HCT116 (cell line): ENCODE measurements at regions not wholly inside any gene's neighbourhood (a gene's known extent, or its start where the extent isn't known, plus 50 kb on each side); places are given as distances from the start of the nearest gene placed in this dataset.

ENCODE experiments used
- ATAC-seq: fragments of 200-7000 bp; cut with Tn5 transposase; 2 replicates; pipeline ENCODE4 v1.9.1; 2020; ENCODE audit warnings: mild to moderate bottlenecking, moderate library complexity
- BruUV-seq: library from RNA; stranded (reverse); fragments of 400-500 nt; replicated peaks from 2 replicates; lab custom pipeline; 2021; lab: Mats Ljungman, UMichigan
- CTCF ChIA-PET: fragments of 300-600 bp; sonication (Branson Sonifier 250); formaldehyde crosslinking; loops from one replicate; lab custom pipeline; 2021; ENCODE audit warnings: antibody characterized with exemption; lab: Charles Lee
- POLR2A ChIA-PET: fragments of 300-600, 350-600 bp; sonication (Branson Sonifier 250); formaldehyde crosslinking; loops from one replicate; lab custom pipeline; 2021; ENCODE audit warnings: antibody characterized with exemption; lab: Charles Lee
- RAD21 ChIA-PET, 2 experiments: fragments of 300-600 bp; sonication (Branson Sonifier 250); formaldehyde crosslinking; loops; one replicate each; lab custom pipeline; 2023; ENCODE audit warnings: low total read pairs in 2 of 2; ENCODE audit not compliant: uncharacterized antibody in 2 of 2, unreplicated experiment in 2 of 2, low non-redundant PET in 1 of 2; lab: Charles Lee
- DNase-seq: peaks from one replicate; pipeline ENCODE4 v3.0.0-alpha.2; 2010; ENCODE audit warnings: low read depth, low spot score
- H2AFZ ChIP-seq: fragments of 200-600 bp; shearing (Covaris generic), sonication (generic); 2 replicates; pipeline ENCODE4 v1.6.1; 2017; ENCODE audit warnings: low read depth, mixed run types, mixed read lengths, antibody characterized with exemption, low read length; ENCODE audit not compliant: poor library complexity, severe bottlenecking
- H3K27ac ChIP-seq: 2 replicates; pipeline ENCODE4 v1.5.1; 2012; ENCODE audit warnings: low read depth, low read length
- H3K27me3 ChIP-seq: fragments of 200-600 bp; sonication (generic); 2 replicates; pipeline ENCODE4 v1.6.1; 2016; ENCODE audit warnings: mixed run types, low read length, mixed read lengths; ENCODE audit not compliant: insufficient read depth
- H3K36me3 ChIP-seq, 2 experiments: fragments of 200-500 bp in 1 of 2; fragments of 200-600 bp in 1 of 2; sonication (Bioruptor generic) in 1 of 2; sonication (generic) in 1 of 2; 2 replicates each; pipeline versions ENCODE4 v1.5.1 to v1.6.1; 2014 to 2016; ENCODE audit warnings: low read length in 2 of 2, inconsistent platforms in 1 of 2, mixed read lengths in 1 of 2, mixed run types in 1 of 2; ENCODE audit not compliant: insufficient read depth in 2 of 2, control insufficient read depth in 1 of 2
- H3K4me1 ChIP-seq, 2 experiments: fragments of 200-600 bp in 1 of 2; sonication (generic) in 1 of 2; 2 replicates each; pipeline versions ENCODE4 v1.5.1 to v1.6.1; 2012 to 2017; ENCODE audit warnings: low read length in 2 of 2, inconsistent platforms in 1 of 2, mild to moderate bottlenecking in 1 of 2, mixed read lengths in 1 of 2, mixed run types in 1 of 2, moderate library complexity in 1 of 2; ENCODE audit not compliant: insufficient read depth in 2 of 2, control insufficient read depth in 1 of 2
- H3K4me2 ChIP-seq: fragments of 200-600 bp; sonication (generic); 2 replicates; pipeline ENCODE4 v1.6.1; 2017; ENCODE audit warnings: mixed run types, low read length, mixed read lengths
- H3K4me3 ChIP-seq, 2 experiments: fragments of 200-600 bp in 1 of 2; sonication (generic) in 1 of 2; replicated peaks in 1 of 2; 2 replicates each; pipeline ENCODE4 v1.5.1; 2011 to 2016; ENCODE audit warnings: low read length in 2 of 2, control low read depth in 1 of 2, low read depth in 1 of 2, mild to moderate bottlenecking in 1 of 2, mixed read lengths in 1 of 2, mixed run types in 1 of 2
- H3K79me2 ChIP-seq: fragments of 200-600 bp; sonication (generic); 2 replicates; pipeline ENCODE4 v1.6.1; 2017; ENCODE audit warnings: mild to moderate bottlenecking, mixed run types, low read length, moderate library complexity, mixed read lengths; ENCODE audit not compliant: insufficient read depth
- H3K9ac ChIP-seq: fragments of 200-600 bp; sonication (generic); 2 replicates; pipeline ENCODE4 v1.6.1; 2016; ENCODE audit warnings: low read length, mixed read lengths
- H3K9me2 ChIP-seq: fragments of 200-600 bp; sonication (generic), shearing (Covaris generic); 2 replicates; pipeline ENCODE4 v1.6.1; 2017; ENCODE audit warnings: mixed run types, mild to moderate bottlenecking, moderate library complexity; ENCODE audit not compliant: insufficient read depth
- H3K9me3 ChIP-seq, 2 experiments: fragments of 200-500 bp in 1 of 2; fragments of 200-600 bp in 1 of 2; sonication (Bioruptor generic) in 1 of 2; sonication (generic) in 1 of 2; 2 replicates each; pipeline ENCODE4 v1.6.1; 2014 to 2017; ENCODE audit warnings: low read length in 2 of 2, mixed read lengths in 2 of 2, inconsistent platforms in 1 of 2, low read depth in 1 of 2, mild to moderate bottlenecking in 1 of 2, mixed run types in 1 of 2, moderate library complexity in 1 of 2; ENCODE audit not compliant: control insufficient read depth in 1 of 2, insufficient read depth in 1 of 2
- H4K20me1 ChIP-seq: fragments of 200-600 bp; sonication (generic), shearing (Covaris generic); 2 replicates; pipeline ENCODE4 v1.6.1; 2017; ENCODE audit warnings: mixed run types, mild to moderate bottlenecking, moderate library complexity; ENCODE audit not compliant: insufficient read depth
- ATF3 ChIP-seq: IDR thresholded peaks from 2 replicates; pipeline ENCODE4 v1.6.1; 2012
- CBX3 ChIP-seq: IDR thresholded peaks from 2 replicates; pipeline ENCODE4 v1.6.1; 2012; ENCODE audit warnings: low read depth
- CEBPB ChIP-seq: IDR thresholded peaks from 2 replicates; pipeline ENCODE4 v1.6.1; 2012; ENCODE audit warnings: low read depth
- CTCF ChIP-seq, 3 experiments: fragments of 200-600 bp in 1 of 3; sonication (generic) in 1 of 3; IDR thresholded peaks in 2 of 3; conservative IDR thresholded peaks in 1 of 3; 2 replicates each; pipeline ENCODE4 v1.5.1; 2012 to 2017; ENCODE audit warnings: low read depth in 2 of 3, low read length in 2 of 3, antibody characterized with exemption in 1 of 3, borderline replicate concordance in 1 of 3, control low read depth in 1 of 3, mild to moderate bottlenecking in 1 of 3, mixed read lengths in 1 of 3, mixed run types in 1 of 3, moderate library complexity in 1 of 3; ENCODE audit not compliant: insufficient read depth in 1 of 3
- EGR1 ChIP-seq: IDR thresholded peaks from 2 replicates; pipeline ENCODE4 v1.6.1; 2012; ENCODE audit warnings: low read depth
- ELF1 ChIP-seq: IDR thresholded peaks from 2 replicates; pipeline ENCODE4 v1.6.1; 2012; ENCODE audit warnings: low read depth, borderline replicate concordance
- EZH2 ChIP-seq: fragments of 200-600 bp; sonication (generic); IDR thresholded peaks from 2 replicates; pipeline ENCODE4 v1.6.1; 2017; ENCODE audit warnings: antibody characterized with exemption, mixed run types
- JUND ChIP-seq: IDR thresholded peaks from 2 replicates; pipeline ENCODE4 v1.6.1; 2012
- POLR2A ChIP-seq: IDR thresholded peaks from 2 replicates; pipeline ENCODE4 v1.7.0; 2011; ENCODE audit warnings: borderline replicate concordance; ENCODE audit not compliant: insufficient read depth, insufficient read length; ENCODE audit errors: extremely low read depth
- POLR2AphosphoS5 ChIP-seq: IDR thresholded peaks from 2 replicates; pipeline ENCODE4 v1.6.1; 2011; ENCODE audit warnings: mild to moderate bottlenecking, low read depth, low read length, moderate library complexity
- RAD21 ChIP-seq: IDR thresholded peaks from 2 replicates; pipeline ENCODE4 v1.6.1; 2012; ENCODE audit warnings: low read depth, mild to moderate bottlenecking
- SIN3A ChIP-seq: IDR thresholded peaks from 2 replicates; pipeline ENCODE4 v1.6.1; 2012; ENCODE audit warnings: low read depth
- SP1 ChIP-seq: IDR thresholded peaks from 2 replicates; pipeline ENCODE4 v1.6.1; 2012; ENCODE audit warnings: low read depth
- SRF ChIP-seq: IDR thresholded peaks from 2 replicates; pipeline ENCODE4 v1.6.1; 2012; ENCODE audit warnings: low read depth
- YY1 ChIP-seq: IDR thresholded peaks from 2 replicates; pipeline ENCODE4 v1.6.1; 2011; ENCODE audit warnings: low read length, low read depth, moderate library complexity, mild to moderate bottlenecking; ENCODE audit not compliant: insufficient replicate concordance; ENCODE audit errors: extremely low read depth
- ZBTB33 ChIP-seq: IDR thresholded peaks from 2 replicates; pipeline ENCODE4 v1.6.1; 2011; ENCODE audit warnings: mild to moderate bottlenecking, low read length, moderate library complexity; ENCODE audit not compliant: insufficient replicate concordance; ENCODE audit errors: extremely low read depth
- ZNF274 ChIP-seq: fragments of 200-500 bp; sonication (Bioruptor generic); IDR thresholded peaks from 2 replicates; pipeline ENCODE4 v1.6.1; 2014; ENCODE audit warnings: mild to moderate bottlenecking, low read depth, low read length, inconsistent platforms
- intact Hi-C: fragments of 100-400 bp; cut with micrococcal nuclease; formaldehyde crosslinking; loops from 2 replicates; pipeline ENCODE4 v1.10.0; 2022
- TF ChIP-seq, protein P1 (sequence below): IDR thresholded peaks from 2 replicates; pipeline ENCODE4 v1.6.1; 2012; ENCODE audit warnings: low read depth

GRCh38 chr9:78510035-78510434 is 213.1 kb downstream of the PSAT1 start:
- DNase-seq (no peak), ATAC-seq (no peak)
- Histone ChIP-seq H4K20me1 (no peaks in the 10 kb centered on the region), H3K9me2 (no peaks in the 10 kb centered on the region), H3K4me2 (no peak overlapping the region), H3K9ac (no peak overlapping the region), H2AFZ (no peak overlapping the region), H3K4me1 (no peaks in the 10 kb centered on the region), H3K9me3 (no peaks in the 10 kb centered on the region), H3K36me3 (no peaks in the 10 kb centered on the region), H3K79me2 (no peaks in the 10 kb centered on the region), H3K4me3 (no peak overlapping the region), H3K27ac (no peak overlapping the region), H3K27me3 (no peaks in the 10 kb centered on the region)
- ChIA-PET RAD21 (no interaction called here), POLR2A (no interaction called here), CTCF (no interaction called here)
- no TSS peak for BruUV-seq
- intact Hi-C loops: no loop called here
- no peak for TF ChIP-seq JUND
- no peak for TF ChIP-seq CEBPB
- no peak for TF ChIP-seq SRF
- TF ChIP-seq POLR2AphosphoS5: no peak
- TF ChIP-seq EZH2: no peak
- TF ChIP-seq EGR1: no peak
- TF ChIP-seq CBX3: no peak
- no peak for TF ChIP-seq POLR2A
- no peak for TF ChIP-seq ATF3
- no peak for TF ChIP-seq YY1
- no peak for TF ChIP-seq SP1
- TF ChIP-seq, protein P1, sequence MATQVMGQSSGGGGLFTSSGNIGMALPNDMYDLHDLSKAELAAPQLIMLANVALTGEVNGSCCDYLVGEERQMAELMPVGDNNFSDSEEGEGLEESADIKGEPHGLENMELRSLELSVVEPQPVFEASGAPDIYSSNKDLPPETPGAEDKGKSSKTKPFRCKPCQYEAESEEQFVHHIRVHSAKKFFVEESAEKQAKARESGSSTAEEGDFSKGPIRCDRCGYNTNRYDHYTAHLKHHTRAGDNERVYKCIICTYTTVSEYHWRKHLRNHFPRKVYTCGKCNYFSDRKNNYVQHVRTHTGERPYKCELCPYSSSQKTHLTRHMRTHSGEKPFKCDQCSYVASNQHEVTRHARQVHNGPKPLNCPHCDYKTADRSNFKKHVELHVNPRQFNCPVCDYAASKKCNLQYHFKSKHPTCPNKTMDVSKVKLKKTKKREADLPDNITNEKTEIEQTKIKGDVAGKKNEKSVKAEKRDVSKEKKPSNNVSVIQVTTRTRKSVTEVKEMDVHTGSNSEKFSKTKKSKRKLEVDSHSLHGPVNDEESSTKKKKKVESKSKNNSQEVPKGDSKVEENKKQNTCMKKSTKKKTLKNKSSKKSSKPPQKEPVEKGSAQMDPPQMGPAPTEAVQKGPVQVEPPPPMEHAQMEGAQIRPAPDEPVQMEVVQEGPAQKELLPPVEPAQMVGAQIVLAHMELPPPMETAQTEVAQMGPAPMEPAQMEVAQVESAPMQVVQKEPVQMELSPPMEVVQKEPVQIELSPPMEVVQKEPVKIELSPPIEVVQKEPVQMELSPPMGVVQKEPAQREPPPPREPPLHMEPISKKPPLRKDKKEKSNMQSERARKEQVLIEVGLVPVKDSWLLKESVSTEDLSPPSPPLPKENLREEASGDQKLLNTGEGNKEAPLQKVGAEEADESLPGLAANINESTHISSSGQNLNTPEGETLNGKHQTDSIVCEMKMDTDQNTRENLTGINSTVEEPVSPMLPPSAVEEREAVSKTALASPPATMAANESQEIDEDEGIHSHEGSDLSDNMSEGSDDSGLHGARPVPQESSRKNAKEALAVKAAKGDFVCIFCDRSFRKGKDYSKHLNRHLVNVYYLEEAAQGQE: no peak
- TF ChIP-seq ZNF274: no peak
- TF ChIP-seq RAD21: no peak
- TF ChIP-seq CTCF (IDR thresholded peaks at IDR 0.05 in 2 of 3, conservative IDR thresholded peaks at IDR 0.05 in 1 of 3; ENCODE audit: borderline replicate concordance in 1 of 3, insufficient read depth in 1 of 3, low read depth in 2 of 3, low read length in 2 of 3): no peak
- TF ChIP-seq ELF1: no peak
- TF ChIP-seq SIN3A: no peak
- TF ChIP-seq ZBTB33: no peak
